GM18861 (cell line): ENCODE measurements at regions not wholly inside any gene's neighbourhood (a gene's known extent, or its start where the extent isn't known, plus 50 kb on each side); places are given as distances from the start of the nearest gene placed in this dataset.

Source experiments
- ATAC-seq: cut with Tn5 transposase; IDR thresholded peaks from one replicate; pipeline ENCODE4 v1.9.1; 2021; ENCODE audit not compliant: unreplicated experiment

- ATAC-seq = no peak
Measured at GRCh38 chr10:59082249-59082648, 94.2 kb upstream of the PHYHIPL start.

GRCh38 chr10:59085054-59085453, 91.4 kb upstream of the PHYHIPL start:
- no peak for ATAC-seq

GRCh38 chr10:59085711-59086502, 90.5 kb upstream of the PHYHIPL start:
- no peak for ATAC-seq

GRCh38 chr10:59087486-59087885, 89.0 kb upstream of the PHYHIPL start:
- no peak for ATAC-seq

GRCh38 chr10:59088912-59089573, 87.4 kb upstream of the PHYHIPL start:
- ATAC-seq = no peak

- ATAC-seq = no peak
Measured at GRCh38 chr10:59090817-59091622, 85.4 kb upstream of the PHYHIPL start.

- no peak for ATAC-seq
Measured at GRCh38 chr10:59093461-59093860, 83.0 kb upstream of the PHYHIPL start.

GRCh38 chr10:59096631-59097030, 79.8 kb upstream of the PHYHIPL start:
- no peak for ATAC-seq

GRCh38 chr10:59098387-59098786, 78.1 kb upstream of the PHYHIPL start:
- ATAC-seq = no peak

- ATAC-seq = no peak
Measured at GRCh38 chr10:59098831-59099452, 77.5 kb upstream of the PHYHIPL start.

- ATAC-seq = no peak
Measured at GRCh38 chr10:59099481-59099880, 77.0 kb upstream of the PHYHIPL start.

- ATAC-seq = no peak
Measured at GRCh38 chr10:59102394-59102793, 74.0 kb upstream of the PHYHIPL start.

- no peak for ATAC-seq
Measured at GRCh38 chr10:59104186-59104585, 72.3 kb upstream of the PHYHIPL start.

GRCh38 chr10:59106441-59106840, 70.0 kb upstream of the PHYHIPL start:
- no peak for ATAC-seq

- no peak for ATAC-seq
Measured at GRCh38 chr10:59107147-59107546, 69.3 kb upstream of the PHYHIPL start.

- no peak for ATAC-seq
Measured at GRCh38 chr10:59108296-59108870, 68.1 kb upstream of the PHYHIPL start.

GRCh38 chr10:59108886-59109288, 67.6 kb upstream of the PHYHIPL start:
- no peak for ATAC-seq

- ATAC-seq = no peak
Measured at GRCh38 chr10:59109826-59110225, 66.6 kb upstream of the PHYHIPL start.

- no peak for ATAC-seq
Measured at GRCh38 chr10:59124187-59124586, 52.3 kb upstream of the PHYHIPL start.

- no peak for ATAC-seq
Measured at GRCh38 chr10:59125666-59126065, 50.8 kb upstream of the PHYHIPL start.

- ATAC-seq = no peak
Measured at GRCh38 chr10:59126261-59126660, 50.2 kb upstream of the PHYHIPL start.
